GM23338 (cell line): ENCODE measurements at regions not wholly inside any gene's neighbourhood (a gene's known extent, or its start where the extent isn't known, plus 50 kb on each side); places are given as distances from the start of the nearest gene placed in this dataset.

Experiments
- ATAC-seq: fragments of 200-7000 bp; cut with Tn5 transposase; 3 replicates; pipeline ENCODE4 v1.9.1; 2020
- DNase-seq: peaks from one replicate; pipeline ENCODE4 v3.0.0-alpha.2; 2015; ENCODE audit warnings: low spot score
- H2AFZ ChIP-seq: fragments of 200-600 bp; sonication (generic); 2 replicates; pipeline ENCODE4 v1.8.0; 2016; ENCODE audit warnings: antibody characterized with exemption, mild to moderate bottlenecking, moderate library complexity
- H3F3A ChIP-seq: fragments of 200-600 bp; sonication (generic); replicated peaks from 2 replicates; pipeline ENCODE4 v1.8.0; 2017; ENCODE audit warnings: antibody characterized with exemption, mixed run types, low read depth
- H3K27ac ChIP-seq: fragments of 200-600 bp; sonication (generic); 2 replicates; pipeline ENCODE4 v1.6.1; 2016; ENCODE audit warnings: low read depth
- H3K27me3 ChIP-seq: fragments of 200-600 bp; sonication (generic); 2 replicates; pipeline ENCODE4 v1.8.0; 2016; ENCODE audit warnings: mild to moderate bottlenecking, mixed run types, moderate library complexity; ENCODE audit not compliant: insufficient read depth
- H3K36me3 ChIP-seq: fragments of 200-600 bp; sonication (generic); 2 replicates; pipeline ENCODE4 v1.8.0; 2016; ENCODE audit warnings: mild to moderate bottlenecking; ENCODE audit not compliant: insufficient read depth
- H3K4me1 ChIP-seq: fragments of 200-600 bp; sonication (generic); 2 replicates; pipeline ENCODE4 v1.8.0; 2016; ENCODE audit warnings: mild to moderate bottlenecking, moderate library complexity; ENCODE audit not compliant: insufficient read depth
- H3K4me2 ChIP-seq: fragments of 200-600 bp; sonication (generic); 2 replicates; pipeline ENCODE4 v1.7.1; 2017; ENCODE audit warnings: mixed run types
- H3K4me3 ChIP-seq: fragments of 200-600 bp; sonication (generic); 2 replicates; pipeline ENCODE4 v1.6.1; 2016; ENCODE audit warnings: mixed run types
- H3K79me2 ChIP-seq: fragments of 200-600 bp; sonication (generic); replicated peaks from 2 replicates; pipeline ENCODE4 v1.8.0; 2017; ENCODE audit warnings: mild to moderate bottlenecking; ENCODE audit not compliant: insufficient read depth
- H3K9me2 ChIP-seq: fragments of 200-600 bp; sonication (generic); 2 replicates; pipeline ENCODE4 v1.8.0; 2017; ENCODE audit not compliant: insufficient read depth
- H4K20me1 ChIP-seq: fragments of 200-600 bp; sonication (generic); replicated peaks from 2 replicates; pipeline ENCODE4 v1.8.0; 2017; ENCODE audit warnings: mild to moderate bottlenecking; ENCODE audit not compliant: insufficient read depth
- H3K27ac Mint-ChIP-seq: 2 replicates; pipeline ENCODE4 v1.8.0; 2020; ENCODE audit warnings: inconsistent platforms, mild to moderate bottlenecking, moderate library complexity, mixed read lengths
- H3K27me3 Mint-ChIP-seq: 3 replicates; pipeline ENCODE4 v1.8.0; 2022; ENCODE audit warnings: low read depth, mild to moderate bottlenecking, moderate library complexity, mixed read lengths, inconsistent platforms; ENCODE audit not compliant: insufficient read depth, poor library complexity
- H3K36me3 Mint-ChIP-seq: 3 replicates; pipeline ENCODE4 v1.8.0; 2021; ENCODE audit warnings: low read depth, mild to moderate bottlenecking, inconsistent platforms, moderate library complexity, mixed read lengths
- H3K4me1 Mint-ChIP-seq: 3 replicates; pipeline ENCODE4 v1.8.0; 2020; ENCODE audit warnings: mild to moderate bottlenecking, inconsistent platforms, mixed read lengths
- H3K4me3 Mint-ChIP-seq: 3 replicates; pipeline ENCODE4 v1.8.0; 2021; ENCODE audit warnings: moderate library complexity, mild to moderate bottlenecking, inconsistent platforms, mixed read lengths
- H3K9me3 Mint-ChIP-seq: 3 replicates; pipeline ENCODE4 v1.8.0; 2020; ENCODE audit warnings: moderate library complexity, mild to moderate bottlenecking, inconsistent platforms, mixed read lengths
- CREB1 ChIP-seq: fragments of 250-450 bp; sonication (Bioruptor Pico); IDR thresholded peaks from 2 replicates; pipeline ENCODE4 v1.5.0; 2020; ENCODE audit warnings: low read depth, mild to moderate bottlenecking, moderate library complexity
- CTCF ChIP-seq, 2 experiments: fragments of 200-600 bp in 1 of 2; sonication (generic) in 1 of 2; conservative IDR thresholded peaks; 2 replicates each; pipeline versions ENCODE4 v1.5.1 to v1.6.1; 2016 to 2017; ENCODE audit warnings: antibody characterized with exemption in 2 of 2, low read depth in 2 of 2, mild to moderate bottlenecking in 2 of 2, moderate library complexity in 1 of 2
- ETS1 ChIP-seq: IDR thresholded peaks from 2 replicates; pipeline ENCODE4 v1.6.1; 2016; ENCODE audit warnings: antibody characterized with exemption
- EZH2 ChIP-seq: fragments of 200-600 bp; sonication (generic); IDR thresholded peaks from one replicate; pipeline ENCODE4 v1.8.0; 2017; ENCODE audit warnings: antibody characterized with exemption, mild to moderate bottlenecking, low read depth; ENCODE audit not compliant: unreplicated experiment
- JUNB ChIP-seq: IDR thresholded peaks from one replicate; pipeline ENCODE4 v1.6.1; 2016; ENCODE audit warnings: antibody characterized with exemption; ENCODE audit not compliant: unreplicated experiment
- NANOG ChIP-seq: IDR thresholded peaks from 2 replicates; pipeline ENCODE4 v1.6.1; 2016; ENCODE audit warnings: antibody characterized with exemption, borderline replicate concordance
- POLR2AphosphoS5 ChIP-seq: IDR thresholded peaks from 2 replicates; pipeline ENCODE4 v1.6.1; 2016; ENCODE audit warnings: antibody characterized with exemption, low read depth
- ZNF114 ChIP-seq: fragments of 250-450 bp; sonication (Bioruptor Pico); IDR thresholded peaks from 2 replicates; pipeline ENCODE4 v1.5.0; 2020; ENCODE audit warnings: mild to moderate bottlenecking, moderate library complexity
- ZNF331 ChIP-seq: fragments of 250-450 bp; sonication (Bioruptor Pico); IDR thresholded peaks from 2 replicates; pipeline ENCODE4 v1.5.0; 2020; ENCODE audit warnings: low read depth, mild to moderate bottlenecking, moderate library complexity
- TF ChIP-seq, protein P1 (sequence below): fragments of 250-450 bp; sonication (Bioruptor Pico); IDR thresholded peaks from 2 replicates; pipeline ENCODE4 v1.5.0; 2020; ENCODE audit warnings: mild to moderate bottlenecking, moderate library complexity

- no peak for TF ChIP-seq NANOG
- TF ChIP-seq CREB1, result no peak
- TF ChIP-seq ZNF331 (CRISPR knock-in tag), result no peak
- no peak for TF ChIP-seq JUNB
- TF ChIP-seq, protein P1, sequence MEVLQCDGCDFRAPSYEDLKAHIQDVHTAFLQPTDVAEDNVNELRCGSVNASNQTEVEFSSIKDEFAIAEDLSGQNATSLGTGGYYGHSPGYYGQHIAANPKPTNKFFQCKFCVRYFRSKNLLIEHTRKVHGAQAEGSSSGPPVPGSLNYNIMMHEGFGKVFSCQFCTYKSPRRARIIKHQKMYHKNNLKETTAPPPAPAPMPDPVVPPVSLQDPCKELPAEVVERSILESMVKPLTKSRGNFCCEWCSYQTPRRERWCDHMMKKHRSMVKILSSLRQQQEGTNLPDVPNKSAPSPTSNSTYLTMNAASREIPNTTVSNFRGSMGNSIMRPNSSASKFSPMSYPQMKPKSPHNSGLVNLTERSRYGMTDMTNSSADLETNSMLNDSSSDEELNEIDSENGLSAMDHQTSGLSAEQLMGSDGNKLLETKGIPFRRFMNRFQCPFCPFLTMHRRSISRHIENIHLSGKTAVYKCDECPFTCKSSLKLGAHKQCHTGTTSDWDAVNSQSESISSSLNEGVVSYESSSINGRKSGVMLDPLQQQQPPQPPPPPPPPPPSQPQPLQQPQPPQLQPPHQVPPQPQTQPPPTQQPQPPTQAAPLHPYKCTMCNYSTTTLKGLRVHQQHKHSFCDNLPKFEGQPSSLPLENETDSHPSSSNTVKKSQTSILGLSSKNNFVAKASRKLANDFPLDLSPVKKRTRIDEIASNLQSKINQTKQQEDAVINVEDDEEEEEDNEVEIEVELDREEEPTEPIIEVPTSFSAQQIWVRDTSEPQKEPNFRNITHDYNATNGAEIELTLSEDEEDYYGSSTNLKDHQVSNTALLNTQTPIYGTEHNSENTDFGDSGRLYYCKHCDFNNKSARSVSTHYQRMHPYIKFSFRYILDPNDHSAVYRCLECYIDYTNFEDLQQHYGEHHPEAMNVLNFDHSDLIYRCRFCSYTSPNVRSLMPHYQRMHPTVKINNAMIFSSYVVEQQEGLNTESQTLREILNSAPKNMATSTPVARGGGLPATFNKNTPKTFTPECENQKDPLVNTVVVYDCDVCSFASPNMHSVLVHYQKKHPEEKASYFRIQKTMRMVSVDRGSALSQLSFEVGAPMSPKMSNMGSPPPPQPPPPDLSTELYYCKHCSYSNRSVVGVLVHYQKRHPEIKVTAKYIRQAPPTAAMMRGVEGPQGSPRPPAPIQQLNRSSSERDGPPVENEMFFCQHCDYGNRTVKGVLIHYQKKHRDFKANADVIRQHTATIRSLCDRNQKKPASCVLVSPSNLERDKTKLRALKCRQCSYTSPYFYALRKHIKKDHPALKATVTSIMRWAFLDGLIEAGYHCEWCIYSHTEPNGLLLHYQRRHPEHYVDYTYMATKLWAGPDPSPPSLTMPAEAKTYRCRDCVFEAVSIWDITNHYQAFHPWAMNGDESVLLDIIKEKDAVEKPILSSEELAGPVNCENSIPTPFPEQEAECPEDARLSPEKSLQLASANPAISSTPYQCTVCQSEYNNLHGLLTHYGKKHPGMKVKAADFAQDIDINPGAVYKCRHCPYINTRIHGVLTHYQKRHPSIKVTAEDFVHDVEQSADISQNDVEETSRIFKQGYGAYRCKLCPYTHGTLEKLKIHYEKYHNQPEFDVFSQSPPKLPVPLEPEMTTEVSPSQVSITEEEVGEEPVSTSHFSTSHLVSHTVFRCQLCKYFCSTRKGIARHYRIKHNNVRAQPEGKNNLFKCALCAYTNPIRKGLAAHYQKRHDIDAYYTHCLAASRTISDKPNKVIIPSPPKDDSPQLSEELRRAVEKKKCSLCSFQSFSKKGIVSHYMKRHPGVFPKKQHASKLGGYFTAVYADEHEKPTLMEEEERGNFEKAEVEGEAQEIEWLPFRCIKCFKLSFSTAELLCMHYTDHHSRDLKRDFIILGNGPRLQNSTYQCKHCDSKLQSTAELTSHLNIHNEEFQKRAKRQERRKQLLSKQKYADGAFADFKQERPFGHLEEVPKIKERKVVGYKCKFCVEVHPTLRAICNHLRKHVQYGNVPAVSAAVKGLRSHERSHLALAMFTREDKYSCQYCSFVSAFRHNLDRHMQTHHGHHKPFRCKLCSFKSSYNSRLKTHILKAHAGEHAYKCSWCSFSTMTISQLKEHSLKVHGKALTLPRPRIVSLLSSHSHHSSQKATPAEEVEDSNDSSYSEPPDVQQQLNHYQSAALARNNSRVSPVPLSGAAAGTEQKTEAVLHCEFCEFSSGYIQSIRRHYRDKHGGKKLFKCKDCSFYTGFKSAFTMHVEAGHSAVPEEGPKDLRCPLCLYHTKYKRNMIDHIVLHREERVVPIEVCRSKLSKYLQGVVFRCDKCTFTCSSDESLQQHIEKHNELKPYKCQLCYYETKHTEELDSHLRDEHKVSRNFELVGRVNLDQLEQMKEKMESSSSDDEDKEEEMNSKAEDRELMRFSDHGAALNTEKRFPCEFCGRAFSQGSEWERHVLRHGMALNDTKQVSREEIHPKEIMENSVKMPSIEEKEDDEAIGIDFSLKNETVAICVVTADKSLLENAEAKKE (CRISPR knock-in tag), result no peak
- no peak for TF ChIP-seq ZNF114
Observed at GRCh38 chr6:12509060-12509459, 207.5 kb upstream of the PHACTR1 start (continued).

- no peaks in the 10 kb centered on the region for H3K9me2 ChIP-seq
- H2AFZ ChIP-seq, result peak overlapping the region; percentile 59; the same call in 1 of the 2 replicates
- DNase-seq (no peak), ATAC-seq (no peak)
- H3K9me3 Mint-ChIP-seq, result no peaks in the 10 kb centered on the region
- no peak overlapping the region for H3K27ac Mint-ChIP-seq
- H3K4me1 ChIP-seq, result no peaks in the 10 kb centered on the region
- no peaks in the 10 kb centered on the region for H3K79me2 ChIP-seq
- H3K4me1 Mint-ChIP-seq, result no peaks in the 10 kb centered on the region
- no peaks in the 10 kb centered on the region for H3K36me3 ChIP-seq
- H3K27me3 ChIP-seq, result no peaks in the 10 kb centered on the region
- no peaks in the 10 kb centered on the region for H3K27me3 Mint-ChIP-seq
- TF ChIP-seq POLR2AphosphoS5 (no peak), ETS1 (no peak), EZH2 (no peak), CTCF (conservative IDR thresholded peaks at IDR 0.05; ENCODE audit: low read depth in 2 of 2) (no peak)
- H4K20me1 ChIP-seq, result no peaks in the 10 kb centered on the region
- no peak overlapping the region for H3K4me3 Mint-ChIP-seq
- no peak overlapping the region for H3K4me2 ChIP-seq
- no peaks in the 10 kb centered on the region for H3F3A ChIP-seq
- H3K4me3 ChIP-seq, result no peak overlapping the region
- no peak overlapping the region for H3K27ac ChIP-seq
- no peaks in the 10 kb centered on the region for H3K36me3 Mint-ChIP-seq
Observed at GRCh38 chr6:12516070-12516469, 200.5 kb upstream of the PHACTR1 start.
